ENCODE measurements at regions not wholly inside any gene's neighbourhood (a gene's known extent, or its start where the extent isn't known, plus 50 kb on each side); places are given as distances from the start of the nearest gene placed in this dataset.

- H3K27ac ChIP-seq (ENCODE audit: insufficient read depth, low read depth, low read length) = no peak overlapping the region
- BruUV-seq (replicated peaks) = no TSS peak
- no peak overlapping the region for H3K9ac ChIP-seq (replicated peaks; ENCODE audit: extremely low read depth, insufficient read depth, low read length)
- H2AFZ ChIP-seq (ENCODE audit: low read depth, low read length) = no peak overlapping the region
- FAIRE-seq (no peak), DNase-seq (ENCODE audit: low read depth, low spot score) (no peak)
- H3K4me2 ChIP-seq (ENCODE audit: insufficient read depth, low read length) = no peak overlapping the region
- H3K9me3 ChIP-seq (replicated peaks; ENCODE audit: control insufficient read depth, insufficient read depth, low read length) = no peaks in the 10 kb centered on the region
- H3K36me3 ChIP-seq (ENCODE audit: control insufficient read depth in 2 of 2, extremely low read depth in 1 of 2, insufficient read depth in 2 of 2, low read length in 2 of 2) = no peaks in the 10 kb centered on the region
- ChIA-PET POLR2A (no interaction called here), CTCF (no interaction called here)
- TF ChIP-seq POLR2A (IDR thresholded peaks at IDR 0.05; ENCODE audit: low read depth, low read length) = no peak
- TF ChIP-seq MYC (IDR thresholded peaks at IDR 0.05; ENCODE audit: low read depth, low read length) = no peak
- TF ChIP-seq GATA2 (IDR thresholded peaks at IDR 0.05; ENCODE audit: insufficient read depth, insufficient read length, low read depth, low read length) = no peak
- TF ChIP-seq MAX (IDR thresholded peaks at IDR 0.05; ENCODE audit: insufficient read depth, insufficient read length) = no peak
- TF ChIP-seq FOS (IDR thresholded peaks at IDR 0.05; ENCODE audit: borderline replicate concordance, insufficient read depth, low read length) = no peak
- no peak for TF ChIP-seq CTCF (IDR thresholded peaks at IDR 0.05; ENCODE audit: extremely low read depth in 1 of 2, insufficient read depth in 1 of 2, low read depth in 1 of 2, low read length in 2 of 2)
- TF ChIP-seq POLR2AphosphoS5 (IDR thresholded peaks at IDR 0.05; ENCODE audit: insufficient read depth, low read depth, low read length) = no peak
- TF ChIP-seq EZH2 (IDR thresholded peaks at IDR 0.05; ENCODE audit: borderline replicate concordance, low read depth, low read length, severe bottlenecking) = no peak
- no peak for TF ChIP-seq JUN (IDR thresholded peaks at IDR 0.05; ENCODE audit: borderline replicate concordance, insufficient read depth, insufficient read length, low read depth)
- no peaks in the 10 kb centered on the region for H4K20me1 ChIP-seq (replicated peaks; ENCODE audit: control insufficient read depth, extremely low read depth, insufficient read depth, low read length)
- no peaks in the 10 kb centered on the region for H3K79me2 ChIP-seq (ENCODE audit: control insufficient read depth, insufficient read depth, low read length)
- H3K27me3 ChIP-seq (ENCODE audit: control insufficient read depth in 2 of 2, insufficient read depth in 2 of 2, low read length in 2 of 2) = no peaks in the 10 kb centered on the region
- no peaks in the 10 kb centered on the region for H3K4me1 ChIP-seq (ENCODE audit: control insufficient read depth, extremely low read depth, insufficient read depth, low read length)
- intact Hi-C loops (cut with micrococcal nuclease) (no loop called here), dilution Hi-C loops (cut with MboI; ENCODE audit: extremely low pct_ligation_motif_present, low sequenced_read_pairs) (no loop called here)
- H3K4me3 ChIP-seq (replicated peaks in 1 of 3; ENCODE audit: insufficient read depth in 1 of 3, low read depth in 1 of 3, low read length in 3 of 3) = no peak overlapping the region
- H3K9me1 ChIP-seq (replicated peaks; ENCODE audit: control insufficient read depth, extremely low read depth, insufficient read depth, low read length) = no peaks in the 10 kb centered on the region
These were observed 1523.2 kb downstream of the UQCRFS1 start for GRCh38 chr19:27689734-27690241.

All from endothelial cell of umbilical vein (primary cell).